HCT116 (cell line): ENCODE measurements at regions not wholly inside any gene's neighbourhood (a gene's known extent, or its start where the extent isn't known, plus 50 kb on each side); places are given as distances from the start of the nearest gene placed in this dataset.
A peak's percentile ranks its signal among the peaks of the same experiment; 100 is the strongest.

Experiments used
- ATAC-seq: fragments of 200-7000 bp; cut with Tn5 transposase; 2 replicates; pipeline ENCODE4 v1.9.1; 2020; ENCODE audit warnings: mild to moderate bottlenecking, moderate library complexity
- BruUV-seq: library from RNA; stranded (reverse); fragments of 400-500 nt; replicated peaks from 2 replicates; lab custom pipeline; 2021; lab: Mats Ljungman, UMichigan
- CTCF ChIA-PET: fragments of 300-600 bp; sonication (Branson Sonifier 250); formaldehyde crosslinking; loops from one replicate; lab custom pipeline; 2021; ENCODE audit warnings: antibody characterized with exemption; lab: Charles Lee
- POLR2A ChIA-PET: fragments of 300-600, 350-600 bp; sonication (Branson Sonifier 250); formaldehyde crosslinking; loops from one replicate; lab custom pipeline; 2021; ENCODE audit warnings: antibody characterized with exemption; lab: Charles Lee
- RAD21 ChIA-PET, 2 experiments: fragments of 300-600 bp; sonication (Branson Sonifier 250); formaldehyde crosslinking; loops; one replicate each; lab custom pipeline; 2023; ENCODE audit warnings: low total read pairs in 2 of 2; ENCODE audit not compliant: uncharacterized antibody in 2 of 2, unreplicated experiment in 2 of 2, low non-redundant PET in 1 of 2; lab: Charles Lee
- DNase-seq: peaks from one replicate; pipeline ENCODE4 v3.0.0-alpha.2; 2010; ENCODE audit warnings: low read depth, low spot score
- H2AFZ ChIP-seq: fragments of 200-600 bp; shearing (Covaris generic), sonication (generic); 2 replicates; pipeline ENCODE4 v1.6.1; 2017; ENCODE audit warnings: low read depth, mixed run types, mixed read lengths, antibody characterized with exemption, low read length; ENCODE audit not compliant: poor library complexity, severe bottlenecking
- H3K27ac ChIP-seq: 2 replicates; pipeline ENCODE4 v1.5.1; 2012; ENCODE audit warnings: low read depth, low read length
- H3K27me3 ChIP-seq: fragments of 200-600 bp; sonication (generic); 2 replicates; pipeline ENCODE4 v1.6.1; 2016; ENCODE audit warnings: mixed run types, low read length, mixed read lengths; ENCODE audit not compliant: insufficient read depth
- H3K36me3 ChIP-seq, 2 experiments: fragments of 200-500 bp in 1 of 2; fragments of 200-600 bp in 1 of 2; sonication (Bioruptor generic) in 1 of 2; sonication (generic) in 1 of 2; 2 replicates each; pipeline versions ENCODE4 v1.5.1 to v1.6.1; 2014 to 2016; ENCODE audit warnings: low read length in 2 of 2, inconsistent platforms in 1 of 2, mixed read lengths in 1 of 2, mixed run types in 1 of 2; ENCODE audit not compliant: insufficient read depth in 2 of 2, control insufficient read depth in 1 of 2
- H3K4me1 ChIP-seq, 2 experiments: fragments of 200-600 bp in 1 of 2; sonication (generic) in 1 of 2; 2 replicates each; pipeline versions ENCODE4 v1.5.1 to v1.6.1; 2012 to 2017; ENCODE audit warnings: low read length in 2 of 2, inconsistent platforms in 1 of 2, mild to moderate bottlenecking in 1 of 2, mixed read lengths in 1 of 2, mixed run types in 1 of 2, moderate library complexity in 1 of 2; ENCODE audit not compliant: insufficient read depth in 2 of 2, control insufficient read depth in 1 of 2
- H3K4me2 ChIP-seq: fragments of 200-600 bp; sonication (generic); 2 replicates; pipeline ENCODE4 v1.6.1; 2017; ENCODE audit warnings: mixed run types, low read length, mixed read lengths
- H3K4me3 ChIP-seq, 2 experiments: fragments of 200-600 bp in 1 of 2; sonication (generic) in 1 of 2; replicated peaks in 1 of 2; 2 replicates each; pipeline ENCODE4 v1.5.1; 2011 to 2016; ENCODE audit warnings: low read length in 2 of 2, control low read depth in 1 of 2, low read depth in 1 of 2, mild to moderate bottlenecking in 1 of 2, mixed read lengths in 1 of 2, mixed run types in 1 of 2
- H3K79me2 ChIP-seq: fragments of 200-600 bp; sonication (generic); 2 replicates; pipeline ENCODE4 v1.6.1; 2017; ENCODE audit warnings: mild to moderate bottlenecking, mixed run types, low read length, moderate library complexity, mixed read lengths; ENCODE audit not compliant: insufficient read depth
- H3K9ac ChIP-seq: fragments of 200-600 bp; sonication (generic); 2 replicates; pipeline ENCODE4 v1.6.1; 2016; ENCODE audit warnings: low read length, mixed read lengths
- H3K9me2 ChIP-seq: fragments of 200-600 bp; sonication (generic), shearing (Covaris generic); 2 replicates; pipeline ENCODE4 v1.6.1; 2017; ENCODE audit warnings: mixed run types, mild to moderate bottlenecking, moderate library complexity; ENCODE audit not compliant: insufficient read depth
- H3K9me3 ChIP-seq, 2 experiments: fragments of 200-500 bp in 1 of 2; fragments of 200-600 bp in 1 of 2; sonication (Bioruptor generic) in 1 of 2; sonication (generic) in 1 of 2; 2 replicates each; pipeline ENCODE4 v1.6.1; 2014 to 2017; ENCODE audit warnings: low read length in 2 of 2, mixed read lengths in 2 of 2, inconsistent platforms in 1 of 2, low read depth in 1 of 2, mild to moderate bottlenecking in 1 of 2, mixed run types in 1 of 2, moderate library complexity in 1 of 2; ENCODE audit not compliant: control insufficient read depth in 1 of 2, insufficient read depth in 1 of 2
- H4K20me1 ChIP-seq: fragments of 200-600 bp; sonication (generic), shearing (Covaris generic); 2 replicates; pipeline ENCODE4 v1.6.1; 2017; ENCODE audit warnings: mixed run types, mild to moderate bottlenecking, moderate library complexity; ENCODE audit not compliant: insufficient read depth
- ATF3 ChIP-seq: IDR thresholded peaks from 2 replicates; pipeline ENCODE4 v1.6.1; 2012
- CBX3 ChIP-seq: IDR thresholded peaks from 2 replicates; pipeline ENCODE4 v1.6.1; 2012; ENCODE audit warnings: low read depth
- EZH2 ChIP-seq: fragments of 200-600 bp; sonication (generic); IDR thresholded peaks from 2 replicates; pipeline ENCODE4 v1.6.1; 2017; ENCODE audit warnings: antibody characterized with exemption, mixed run types
- EZH2phosphoT487 ChIP-seq: fragments of 200-600 bp; IDR thresholded peaks from 2 replicates; pipeline ENCODE4 v1.6.1; 2018; ENCODE audit warnings: antibody characterized with exemption, borderline replicate concordance
- FOSL1 ChIP-seq: IDR thresholded peaks from 2 replicates; pipeline ENCODE4 v1.6.1; 2012; ENCODE audit warnings: low read depth
- JUND ChIP-seq: IDR thresholded peaks from 2 replicates; pipeline ENCODE4 v1.6.1; 2012
- RAD21 ChIP-seq: IDR thresholded peaks from 2 replicates; pipeline ENCODE4 v1.6.1; 2012; ENCODE audit warnings: low read depth, mild to moderate bottlenecking
- REST ChIP-seq: IDR thresholded peaks from 2 replicates; pipeline ENCODE4 v1.6.1; 2012; ENCODE audit warnings: low read depth
- TCF7L2 ChIP-seq: IDR thresholded peaks from 2 replicates; pipeline ENCODE4 v1.7.0; 2011; ENCODE audit warnings: borderline replicate concordance, inconsistent platforms; ENCODE audit not compliant: insufficient read depth, insufficient read length; ENCODE audit errors: extremely low read depth
- YY1 ChIP-seq: IDR thresholded peaks from 2 replicates; pipeline ENCODE4 v1.6.1; 2011; ENCODE audit warnings: low read length, low read depth, moderate library complexity, mild to moderate bottlenecking; ENCODE audit not compliant: insufficient replicate concordance; ENCODE audit errors: extremely low read depth
- ZNF274 ChIP-seq: fragments of 200-500 bp; sonication (Bioruptor generic); IDR thresholded peaks from 2 replicates; pipeline ENCODE4 v1.6.1; 2014; ENCODE audit warnings: mild to moderate bottlenecking, low read depth, low read length, inconsistent platforms
- intact Hi-C: fragments of 100-400 bp; cut with micrococcal nuclease; formaldehyde crosslinking; loops from 2 replicates; pipeline ENCODE4 v1.10.0; 2022
- TF ChIP-seq, protein P1 (sequence below), 3 experiments: fragments of 200-600 bp in 1 of 3; sonication (generic) in 1 of 3; IDR thresholded peaks in 2 of 3; conservative IDR thresholded peaks in 1 of 3; 2 replicates each; pipeline ENCODE4 v1.5.1; 2012 to 2017; ENCODE audit warnings: low read depth in 2 of 3, low read length in 2 of 3, antibody characterized with exemption in 1 of 3, borderline replicate concordance in 1 of 3, control low read depth in 1 of 3, mild to moderate bottlenecking in 1 of 3, mixed read lengths in 1 of 3, mixed run types in 1 of 3, moderate library complexity in 1 of 3; ENCODE audit not compliant: insufficient read depth in 1 of 3

DNA sequence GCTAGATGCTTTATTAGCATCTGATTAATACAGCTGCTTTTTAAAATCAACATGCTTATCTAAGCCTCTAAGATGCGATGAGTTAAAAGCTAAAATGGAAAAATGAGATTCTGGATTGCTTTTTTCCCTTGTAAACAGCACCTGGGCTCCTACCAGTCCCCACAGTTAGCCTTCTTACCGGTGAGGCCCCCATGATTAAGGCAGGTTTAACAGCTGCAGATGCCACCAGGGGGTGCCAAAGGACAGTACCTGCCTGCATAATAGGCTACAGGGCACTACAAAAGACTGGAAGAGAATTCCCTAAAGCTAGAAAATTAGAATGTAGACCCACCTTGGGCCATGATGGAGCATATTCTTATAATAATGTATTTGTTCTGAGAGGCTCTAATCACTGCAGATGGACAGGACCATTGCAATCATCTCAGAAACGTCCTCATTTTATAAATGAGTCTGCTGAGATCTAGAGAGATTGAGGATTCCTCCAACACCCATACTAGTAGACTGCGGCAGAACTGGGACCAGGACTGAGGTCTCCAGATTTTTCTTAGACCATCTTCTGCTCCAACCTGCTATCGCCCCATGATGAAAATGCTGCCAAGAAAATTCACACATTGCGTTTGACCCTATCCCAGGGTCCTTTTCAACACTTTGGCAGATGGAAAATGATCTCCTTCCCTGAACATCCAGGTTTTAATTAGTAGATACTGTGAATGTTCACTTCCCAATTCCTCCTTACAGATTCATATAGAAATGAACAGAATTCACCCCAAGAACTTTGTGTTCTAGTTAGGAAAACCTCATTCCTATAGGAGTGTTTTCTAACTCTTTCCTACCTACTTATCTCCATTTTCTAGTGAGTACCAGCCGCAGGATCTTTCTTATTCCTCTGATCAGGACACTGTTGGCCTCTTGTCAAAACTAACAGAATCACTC is 148.8 kb downstream of the RPS12 start:
- Histone ChIP-seq H3K79me2 (no peaks in the 10 kb centered on the region), H3K4me1 (no peaks in the 10 kb centered on the region), H3K4me2 (no peak overlapping the region), H3K9me3 (no peaks in the 10 kb centered on the region), H3K9ac (no peak overlapping the region), H4K20me1 (no peaks in the 10 kb centered on the region), H3K36me3 (no peaks in the 10 kb centered on the region), H3K27me3 (no peaks in the 10 kb centered on the region), H3K27ac (no peak overlapping the region), H2AFZ (no peak overlapping the region), H3K4me3 (no peak overlapping the region), H3K9me2 (no peaks in the 10 kb centered on the region)
- TF ChIP-seq TCF7L2: no peak
- TF ChIP-seq ZNF274: no peak
- peak; percentile 89 for TF ChIP-seq RAD21
- no peak for TF ChIP-seq FOSL1
- no peak for TF ChIP-seq JUND
- no peak for TF ChIP-seq REST
- TF ChIP-seq ATF3: no peak
- TF ChIP-seq CBX3: peak; percentile 10; the same call in 1 of the 2 replicates
- TF ChIP-seq EZH2: no peak
- TF ChIP-seq, protein P1, sequence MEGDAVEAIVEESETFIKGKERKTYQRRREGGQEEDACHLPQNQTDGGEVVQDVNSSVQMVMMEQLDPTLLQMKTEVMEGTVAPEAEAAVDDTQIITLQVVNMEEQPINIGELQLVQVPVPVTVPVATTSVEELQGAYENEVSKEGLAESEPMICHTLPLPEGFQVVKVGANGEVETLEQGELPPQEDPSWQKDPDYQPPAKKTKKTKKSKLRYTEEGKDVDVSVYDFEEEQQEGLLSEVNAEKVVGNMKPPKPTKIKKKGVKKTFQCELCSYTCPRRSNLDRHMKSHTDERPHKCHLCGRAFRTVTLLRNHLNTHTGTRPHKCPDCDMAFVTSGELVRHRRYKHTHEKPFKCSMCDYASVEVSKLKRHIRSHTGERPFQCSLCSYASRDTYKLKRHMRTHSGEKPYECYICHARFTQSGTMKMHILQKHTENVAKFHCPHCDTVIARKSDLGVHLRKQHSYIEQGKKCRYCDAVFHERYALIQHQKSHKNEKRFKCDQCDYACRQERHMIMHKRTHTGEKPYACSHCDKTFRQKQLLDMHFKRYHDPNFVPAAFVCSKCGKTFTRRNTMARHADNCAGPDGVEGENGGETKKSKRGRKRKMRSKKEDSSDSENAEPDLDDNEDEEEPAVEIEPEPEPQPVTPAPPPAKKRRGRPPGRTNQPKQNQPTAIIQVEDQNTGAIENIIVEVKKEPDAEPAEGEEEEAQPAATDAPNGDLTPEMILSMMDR (IDR thresholded peaks at IDR 0.05 in 2 of 3, conservative IDR thresholded peaks at IDR 0.05 in 1 of 3; ENCODE audit: borderline replicate concordance in 1 of 3, insufficient read depth in 1 of 3, low read depth in 2 of 3, low read length in 2 of 3): peak; percentile 75 to 87 (median 86)
- TF ChIP-seq EZH2phosphoT487: no peak
- peak; percentile 13 for TF ChIP-seq YY1
- DNase-seq (peak; percentile 62), ATAC-seq (peak; percentile 100)
- POLR2A ChIA-PET: interaction anchor here (0.9 kb wide), 1 partner anchor 9 kb away, joined by 3 read pairs; no protein-coding TSS in a partner anchor
- intact Hi-C loops: loop anchor here (1.0 to 10.0 kb wide), 5 partner anchors 132 to 952 kb away; no protein-coding TSS in a partner anchor
- RAD21 ChIA-PET: interaction anchor here (0.5 to 1.0 kb wide), 4 partner anchors 26 to 229 kb away, joined by 3 to 4 read pairs (median 3); no protein-coding TSS in a partner anchor
- BruUV-seq: no TSS peak
- CTCF ChIA-PET: interaction anchor here (0.6 to 4.0 kb wide), 24 partner anchors 11 to 1134 kb away, joined by 3 to 53 read pairs (median 4); no protein-coding TSS in a partner anchor
